GM12874 (cell line): ENCODE measurements at regions not wholly inside any gene's neighbourhood (a gene's known extent, or its start where the extent isn't known, plus 50 kb on each side); places are given as distances from the start of the nearest gene placed in this dataset.

Experiments used
- CTCF ChIP-seq: IDR thresholded peaks from 2 replicates; pipeline ENCODE4 v1.5.1; 2011; ENCODE audit warnings: low read depth, mild to moderate bottlenecking, control low read depth, low read length, moderate library complexity; ENCODE audit not compliant: insufficient read depth

GRCh38 chrX:46366381-46367207 lies 178.6 kb downstream of the ZNF674 start:
- no peak for TF ChIP-seq CTCF

- TF ChIP-seq CTCF = no peak
Measured at GRCh38 chrX:46354481-46354880, 190.7 kb downstream of the ZNF674 start.

GRCh38 chrX:46341767-46342322 lies 203.4 kb downstream of the ZNF674 start:
- no peak for TF ChIP-seq CTCF

GRCh38 chrX:46340696-46341095 lies 204.5 kb downstream of the ZNF674 start:
- TF ChIP-seq CTCF = no peak

- TF ChIP-seq CTCF = no peak
Measured at GRCh38 chrX:46333550-46333949, 211.7 kb downstream of the ZNF674 start.

- no peak for TF ChIP-seq CTCF
Measured at GRCh38 chrX:46330981-46331380, 214.2 kb downstream of the ZNF674 start.

- no peak for TF ChIP-seq CTCF
Measured at GRCh38 chrX:46330513-46330912, 214.7 kb downstream of the ZNF674 start.
